ENCODE measurements at regions not wholly inside any gene's neighbourhood (a gene's known extent, or its start where the extent isn't known, plus 50 kb on each side); places are given as distances from the start of the nearest gene placed in this dataset.

DNA sequence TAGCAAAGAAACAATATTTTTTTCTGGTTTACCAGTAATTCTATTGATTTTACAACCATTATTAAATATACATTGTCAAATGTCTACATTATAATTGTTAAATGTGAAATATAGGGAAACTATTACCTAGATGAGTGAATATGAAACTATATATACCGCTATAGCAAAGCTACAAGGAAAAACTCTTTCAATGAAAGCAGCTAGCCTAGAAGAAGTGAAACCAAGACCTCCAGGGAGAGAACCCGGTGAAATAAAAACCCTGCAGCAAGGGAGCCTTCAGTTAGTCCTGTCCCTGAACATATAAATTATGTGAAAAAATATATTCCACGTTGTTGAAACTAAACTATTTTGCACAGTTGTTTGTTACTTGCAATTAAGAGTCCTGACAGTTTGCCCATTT lies 913.1 kb downstream of the EFNA5 start:
- H3K27ac ChIP-seq (ENCODE audit: low read depth, low read length), result no peak overlapping the region
- H3K79me2 ChIP-seq (ENCODE audit: insufficient read depth, low read length), result no peaks in the 10 kb centered on the region
- H3K4me1 ChIP-seq (ENCODE audit: control insufficient read depth in 1 of 2, insufficient read depth in 2 of 2, low read length in 2 of 2), result no peaks in the 10 kb centered on the region
- no TSS peak for BruUV-seq (replicated peaks)
- ATAC-seq (no peak), DNase-seq (ENCODE audit: low read depth, low spot score) (no peak)
- ChIA-PET CTCF (no interaction called here), RAD21 (ENCODE audit: low non-redundant PET in 1 of 2, low total read pairs in 2 of 2, uncharacterized antibody in 2 of 2, unreplicated experiment in 2 of 2) (no interaction called here), POLR2A (no interaction called here)
- H2AFZ ChIP-seq (ENCODE audit: low read depth, low read length, poor library complexity, severe bottlenecking), result no peak overlapping the region
- no peak overlapping the region for H3K4me2 ChIP-seq (ENCODE audit: low read length)
- no peak overlapping the region for H3K4me3 ChIP-seq (replicated peaks in 1 of 2; ENCODE audit: low read depth in 1 of 2, low read length in 2 of 2)
- no peaks in the 10 kb centered on the region for H3K36me3 ChIP-seq (ENCODE audit: control insufficient read depth in 1 of 2, insufficient read depth in 2 of 2, low read length in 2 of 2)
- H3K27me3 ChIP-seq (ENCODE audit: insufficient read depth, low read length), result no peaks in the 10 kb centered on the region
- intact Hi-C loops (cut with micrococcal nuclease), result no loop called here
- H4K20me1 ChIP-seq (ENCODE audit: insufficient read depth), result no peaks in the 10 kb centered on the region
- TF ChIP-seq SIN3A (IDR thresholded peaks at IDR 0.05; ENCODE audit: low read depth) (no peak), EZH2phosphoT487 (IDR thresholded peaks at IDR 0.05; ENCODE audit: borderline replicate concordance) (no peak), EGR1 (IDR thresholded peaks at IDR 0.05; ENCODE audit: low read depth) (no peak), YY1 (IDR thresholded peaks at IDR 0.05; ENCODE audit: extremely low read depth, insufficient replicate concordance, low read depth, low read length) (no peak), EZH2 (IDR thresholded peaks at IDR 0.05) (no peak), CBX3 (IDR thresholded peaks at IDR 0.05; ENCODE audit: low read depth) (no peak), FOSL1 (IDR thresholded peaks at IDR 0.05; ENCODE audit: low read depth) (no peak), POLR2A (IDR thresholded peaks at IDR 0.05; ENCODE audit: borderline replicate concordance, extremely low read depth, insufficient read depth, insufficient read length) (no peak), POLR2AphosphoS5 (IDR thresholded peaks at IDR 0.05; ENCODE audit: low read depth, low read length) (no peak), ZNF274 (IDR thresholded peaks at IDR 0.05; ENCODE audit: low read depth, low read length) (no peak), JUND (IDR thresholded peaks at IDR 0.05) (no peak), ZFX (IDR thresholded peaks at IDR 0.05) (no peak), SP1 (IDR thresholded peaks at IDR 0.05; ENCODE audit: low read depth) (no peak)
- TF ChIP-seq, protein P1, sequence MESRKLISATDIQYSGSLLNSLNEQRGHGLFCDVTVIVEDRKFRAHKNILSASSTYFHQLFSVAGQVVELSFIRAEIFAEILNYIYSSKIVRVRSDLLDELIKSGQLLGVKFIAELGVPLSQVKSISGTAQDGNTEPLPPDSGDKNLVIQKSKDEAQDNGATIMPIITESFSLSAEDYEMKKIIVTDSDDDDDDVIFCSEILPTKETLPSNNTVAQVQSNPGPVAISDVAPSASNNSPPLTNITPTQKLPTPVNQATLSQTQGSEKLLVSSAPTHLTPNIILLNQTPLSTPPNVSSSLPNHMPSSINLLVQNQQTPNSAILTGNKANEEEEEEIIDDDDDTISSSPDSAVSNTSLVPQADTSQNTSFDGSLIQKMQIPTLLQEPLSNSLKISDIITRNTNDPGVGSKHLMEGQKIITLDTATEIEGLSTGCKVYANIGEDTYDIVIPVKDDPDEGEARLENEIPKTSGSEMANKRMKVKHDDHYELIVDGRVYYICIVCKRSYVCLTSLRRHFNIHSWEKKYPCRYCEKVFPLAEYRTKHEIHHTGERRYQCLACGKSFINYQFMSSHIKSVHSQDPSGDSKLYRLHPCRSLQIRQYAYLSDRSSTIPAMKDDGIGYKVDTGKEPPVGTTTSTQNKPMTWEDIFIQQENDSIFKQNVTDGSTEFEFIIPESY (IDR thresholded peaks at IDR 0.05; ENCODE audit: extremely low read depth, insufficient replicate concordance, low read length), result no peak
- TF ChIP-seq, protein P2, sequence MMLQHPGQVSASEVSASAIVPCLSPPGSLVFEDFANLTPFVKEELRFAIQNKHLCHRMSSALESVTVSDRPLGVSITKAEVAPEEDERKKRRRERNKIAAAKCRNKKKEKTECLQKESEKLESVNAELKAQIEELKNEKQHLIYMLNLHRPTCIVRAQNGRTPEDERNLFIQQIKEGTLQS (IDR thresholded peaks at IDR 0.05), result no peak
- TF ChIP-seq, protein P3, sequence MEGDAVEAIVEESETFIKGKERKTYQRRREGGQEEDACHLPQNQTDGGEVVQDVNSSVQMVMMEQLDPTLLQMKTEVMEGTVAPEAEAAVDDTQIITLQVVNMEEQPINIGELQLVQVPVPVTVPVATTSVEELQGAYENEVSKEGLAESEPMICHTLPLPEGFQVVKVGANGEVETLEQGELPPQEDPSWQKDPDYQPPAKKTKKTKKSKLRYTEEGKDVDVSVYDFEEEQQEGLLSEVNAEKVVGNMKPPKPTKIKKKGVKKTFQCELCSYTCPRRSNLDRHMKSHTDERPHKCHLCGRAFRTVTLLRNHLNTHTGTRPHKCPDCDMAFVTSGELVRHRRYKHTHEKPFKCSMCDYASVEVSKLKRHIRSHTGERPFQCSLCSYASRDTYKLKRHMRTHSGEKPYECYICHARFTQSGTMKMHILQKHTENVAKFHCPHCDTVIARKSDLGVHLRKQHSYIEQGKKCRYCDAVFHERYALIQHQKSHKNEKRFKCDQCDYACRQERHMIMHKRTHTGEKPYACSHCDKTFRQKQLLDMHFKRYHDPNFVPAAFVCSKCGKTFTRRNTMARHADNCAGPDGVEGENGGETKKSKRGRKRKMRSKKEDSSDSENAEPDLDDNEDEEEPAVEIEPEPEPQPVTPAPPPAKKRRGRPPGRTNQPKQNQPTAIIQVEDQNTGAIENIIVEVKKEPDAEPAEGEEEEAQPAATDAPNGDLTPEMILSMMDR (IDR thresholded peaks at IDR 0.05 in 2 of 3, conservative IDR thresholded peaks at IDR 0.05 in 1 of 3; ENCODE audit: borderline replicate concordance in 1 of 3, insufficient read depth in 1 of 3, low read depth in 2 of 3, low read length in 2 of 3), result no peak
- TF ChIP-seq, protein P4, sequence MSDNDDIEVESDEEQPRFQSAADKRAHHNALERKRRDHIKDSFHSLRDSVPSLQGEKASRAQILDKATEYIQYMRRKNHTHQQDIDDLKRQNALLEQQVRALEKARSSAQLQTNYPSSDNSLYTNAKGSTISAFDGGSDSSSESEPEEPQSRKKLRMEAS (IDR thresholded peaks at IDR 0.05), result no peak
- TF ChIP-seq, protein P5, sequence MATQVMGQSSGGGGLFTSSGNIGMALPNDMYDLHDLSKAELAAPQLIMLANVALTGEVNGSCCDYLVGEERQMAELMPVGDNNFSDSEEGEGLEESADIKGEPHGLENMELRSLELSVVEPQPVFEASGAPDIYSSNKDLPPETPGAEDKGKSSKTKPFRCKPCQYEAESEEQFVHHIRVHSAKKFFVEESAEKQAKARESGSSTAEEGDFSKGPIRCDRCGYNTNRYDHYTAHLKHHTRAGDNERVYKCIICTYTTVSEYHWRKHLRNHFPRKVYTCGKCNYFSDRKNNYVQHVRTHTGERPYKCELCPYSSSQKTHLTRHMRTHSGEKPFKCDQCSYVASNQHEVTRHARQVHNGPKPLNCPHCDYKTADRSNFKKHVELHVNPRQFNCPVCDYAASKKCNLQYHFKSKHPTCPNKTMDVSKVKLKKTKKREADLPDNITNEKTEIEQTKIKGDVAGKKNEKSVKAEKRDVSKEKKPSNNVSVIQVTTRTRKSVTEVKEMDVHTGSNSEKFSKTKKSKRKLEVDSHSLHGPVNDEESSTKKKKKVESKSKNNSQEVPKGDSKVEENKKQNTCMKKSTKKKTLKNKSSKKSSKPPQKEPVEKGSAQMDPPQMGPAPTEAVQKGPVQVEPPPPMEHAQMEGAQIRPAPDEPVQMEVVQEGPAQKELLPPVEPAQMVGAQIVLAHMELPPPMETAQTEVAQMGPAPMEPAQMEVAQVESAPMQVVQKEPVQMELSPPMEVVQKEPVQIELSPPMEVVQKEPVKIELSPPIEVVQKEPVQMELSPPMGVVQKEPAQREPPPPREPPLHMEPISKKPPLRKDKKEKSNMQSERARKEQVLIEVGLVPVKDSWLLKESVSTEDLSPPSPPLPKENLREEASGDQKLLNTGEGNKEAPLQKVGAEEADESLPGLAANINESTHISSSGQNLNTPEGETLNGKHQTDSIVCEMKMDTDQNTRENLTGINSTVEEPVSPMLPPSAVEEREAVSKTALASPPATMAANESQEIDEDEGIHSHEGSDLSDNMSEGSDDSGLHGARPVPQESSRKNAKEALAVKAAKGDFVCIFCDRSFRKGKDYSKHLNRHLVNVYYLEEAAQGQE (IDR thresholded peaks at IDR 0.05; ENCODE audit: low read depth), result no peak
- H3K9ac ChIP-seq (ENCODE audit: low read length), result no peak overlapping the region
- H3K9me2 ChIP-seq (ENCODE audit: insufficient read depth), result no peaks in the 10 kb centered on the region
- no peaks in the 10 kb centered on the region for H3K9me3 ChIP-seq (ENCODE audit: control insufficient read depth in 1 of 2, insufficient read depth in 1 of 2, low read depth in 1 of 2, low read length in 2 of 2)

Data from HCT116 (cell line).